ENCODE measurements at regions not wholly inside any gene's neighbourhood (a gene's known extent, or its start where the extent isn't known, plus 50 kb on each side); places are given as distances from the start of the nearest gene placed in this dataset.

DNA sequence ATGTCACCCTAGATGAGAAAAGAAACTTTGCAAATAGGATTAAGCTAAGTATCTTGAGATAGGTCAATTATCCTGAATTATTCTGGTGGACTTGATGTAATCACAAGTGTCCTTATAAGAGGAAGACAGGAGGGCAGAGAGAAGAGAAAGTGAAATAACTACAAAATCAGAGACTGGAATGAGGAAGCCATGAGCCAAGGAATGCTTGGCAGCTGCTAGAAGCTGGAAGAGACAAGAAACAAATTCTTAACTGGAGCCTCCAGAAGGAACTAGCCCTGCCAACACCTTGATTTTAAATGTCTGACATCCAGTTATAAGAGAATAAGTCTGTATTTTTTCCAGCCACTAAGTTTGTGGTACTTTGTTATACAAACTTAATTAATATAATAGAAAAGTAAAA is 480.0 kb downstream of the NR2F1-AS1 start:
- TF ChIP-seq AFF4 (CRISPR knock-in tag; IDR thresholded peaks at IDR 0.05; ENCODE audit: borderline replicate concordance) (no peak), CTCF (IDR thresholded peaks at IDR 0.05) (no peak), TP53 (CRISPR knock-in tag; IDR thresholded peaks at IDR 0.05) (no peak), FOXP1 (CRISPR knock-in tag; IDR thresholded peaks at IDR 0.05; ENCODE audit: borderline replicate concordance) (no peak), CDX4 (CRISPR knock-in tag; IDR thresholded peaks at IDR 0.05; ENCODE audit: borderline replicate concordance) (no peak), FOXK1 (CRISPR knock-in tag; IDR thresholded peaks at IDR 0.05) (no peak), E2F5 (CRISPR knock-in tag; IDR thresholded peaks at IDR 0.05) (no peak), ZNF121 (CRISPR knock-in tag; IDR thresholded peaks at IDR 0.05) (no peak)
- TF ChIP-seq, protein P1, sequence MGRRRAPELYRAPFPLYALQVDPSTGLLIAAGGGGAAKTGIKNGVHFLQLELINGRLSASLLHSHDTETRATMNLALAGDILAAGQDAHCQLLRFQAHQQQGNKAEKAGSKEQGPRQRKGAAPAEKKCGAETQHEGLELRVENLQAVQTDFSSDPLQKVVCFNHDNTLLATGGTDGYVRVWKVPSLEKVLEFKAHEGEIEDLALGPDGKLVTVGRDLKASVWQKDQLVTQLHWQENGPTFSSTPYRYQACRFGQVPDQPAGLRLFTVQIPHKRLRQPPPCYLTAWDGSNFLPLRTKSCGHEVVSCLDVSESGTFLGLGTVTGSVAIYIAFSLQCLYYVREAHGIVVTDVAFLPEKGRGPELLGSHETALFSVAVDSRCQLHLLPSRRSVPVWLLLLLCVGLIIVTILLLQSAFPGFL (CRISPR knock-in tag; IDR thresholded peaks at IDR 0.05; ENCODE audit: borderline replicate concordance), result no peak
- TF ChIP-seq, protein P2, sequence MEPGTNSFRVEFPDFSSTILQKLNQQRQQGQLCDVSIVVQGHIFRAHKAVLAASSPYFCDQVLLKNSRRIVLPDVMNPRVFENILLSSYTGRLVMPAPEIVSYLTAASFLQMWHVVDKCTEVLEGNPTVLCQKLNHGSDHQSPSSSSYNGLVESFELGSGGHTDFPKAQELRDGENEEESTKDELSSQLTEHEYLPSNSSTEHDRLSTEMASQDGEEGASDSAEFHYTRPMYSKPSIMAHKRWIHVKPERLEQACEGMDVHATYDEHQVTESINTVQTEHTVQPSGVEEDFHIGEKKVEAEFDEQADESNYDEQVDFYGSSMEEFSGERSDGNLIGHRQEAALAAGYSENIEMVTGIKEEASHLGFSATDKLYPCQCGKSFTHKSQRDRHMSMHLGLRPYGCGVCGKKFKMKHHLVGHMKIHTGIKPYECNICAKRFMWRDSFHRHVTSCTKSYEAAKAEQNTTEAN (CRISPR knock-in tag; IDR thresholded peaks at IDR 0.05), result no peak
- TF ChIP-seq, protein P3, sequence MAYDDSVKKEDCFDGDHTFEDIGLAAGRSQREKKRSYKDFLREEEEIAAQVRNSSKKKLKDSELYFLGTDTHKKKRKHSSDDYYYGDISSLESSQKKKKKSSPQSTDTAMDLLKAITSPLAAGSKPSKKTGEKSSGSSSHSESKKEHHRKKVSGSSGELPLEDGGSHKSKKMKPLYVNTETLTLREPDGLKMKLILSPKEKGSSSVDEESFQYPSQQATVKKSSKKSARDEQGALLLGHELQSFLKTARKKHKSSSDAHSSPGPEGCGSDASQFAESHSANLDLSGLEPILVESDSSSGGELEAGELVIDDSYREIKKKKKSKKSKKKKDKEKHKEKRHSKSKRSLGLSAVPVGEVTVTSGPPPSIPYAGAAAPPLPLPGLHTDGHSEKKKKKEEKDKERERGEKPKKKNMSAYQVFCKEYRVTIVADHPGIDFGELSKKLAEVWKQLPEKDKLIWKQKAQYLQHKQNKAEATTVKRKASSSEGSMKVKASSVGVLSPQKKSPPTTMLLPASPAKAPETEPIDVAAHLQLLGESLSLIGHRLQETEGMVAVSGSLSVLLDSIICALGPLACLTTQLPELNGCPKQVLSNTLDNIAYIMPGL (CRISPR knock-in tag; IDR thresholded peaks at IDR 0.05), result no peak
